Ishikawa (cell line): ENCODE measurements at regions not wholly inside any gene's neighbourhood (a gene's known extent, or its start where the extent isn't known, plus 50 kb on each side); places are given as distances from the start of the nearest gene placed in this dataset.

Experiments used
- CEBPB ChIP-seq: IDR thresholded peaks from 2 replicates; pipeline ENCODE4 v1.6.1; 2012
- EP300 ChIP-seq: IDR thresholded peaks from 2 replicates; pipeline ENCODE4 v1.6.1; 2012; ENCODE audit warnings: borderline replicate concordance
- FOXM1 ChIP-seq: IDR thresholded peaks from 2 replicates; pipeline ENCODE4 v1.6.1; 2012; ENCODE audit warnings: low read depth, borderline replicate concordance
- NFIC ChIP-seq: IDR thresholded peaks from 2 replicates; pipeline ENCODE4 v1.6.1; 2012
- RAD21 ChIP-seq: IDR thresholded peaks from 2 replicates; pipeline ENCODE4 v1.6.1; 2012; ENCODE audit warnings: low read depth
- TAF1 ChIP-seq: IDR thresholded peaks from 2 replicates; pipeline ENCODE4 v1.6.1; 2012; ENCODE audit warnings: low read depth, mild to moderate bottlenecking
- YY1 ChIP-seq: IDR thresholded peaks from 2 replicates; pipeline ENCODE4 v1.6.1; 2012; ENCODE audit warnings: low read depth
- TF ChIP-seq, protein P1 (sequence below): IDR thresholded peaks from 2 replicates; pipeline ENCODE4 v1.6.1; 2012
- TF ChIP-seq, protein P2 (sequence below): IDR thresholded peaks from 2 replicates; pipeline ENCODE4 v1.6.1; 2012; ENCODE audit warnings: low read depth, mild to moderate bottlenecking

DNA sequence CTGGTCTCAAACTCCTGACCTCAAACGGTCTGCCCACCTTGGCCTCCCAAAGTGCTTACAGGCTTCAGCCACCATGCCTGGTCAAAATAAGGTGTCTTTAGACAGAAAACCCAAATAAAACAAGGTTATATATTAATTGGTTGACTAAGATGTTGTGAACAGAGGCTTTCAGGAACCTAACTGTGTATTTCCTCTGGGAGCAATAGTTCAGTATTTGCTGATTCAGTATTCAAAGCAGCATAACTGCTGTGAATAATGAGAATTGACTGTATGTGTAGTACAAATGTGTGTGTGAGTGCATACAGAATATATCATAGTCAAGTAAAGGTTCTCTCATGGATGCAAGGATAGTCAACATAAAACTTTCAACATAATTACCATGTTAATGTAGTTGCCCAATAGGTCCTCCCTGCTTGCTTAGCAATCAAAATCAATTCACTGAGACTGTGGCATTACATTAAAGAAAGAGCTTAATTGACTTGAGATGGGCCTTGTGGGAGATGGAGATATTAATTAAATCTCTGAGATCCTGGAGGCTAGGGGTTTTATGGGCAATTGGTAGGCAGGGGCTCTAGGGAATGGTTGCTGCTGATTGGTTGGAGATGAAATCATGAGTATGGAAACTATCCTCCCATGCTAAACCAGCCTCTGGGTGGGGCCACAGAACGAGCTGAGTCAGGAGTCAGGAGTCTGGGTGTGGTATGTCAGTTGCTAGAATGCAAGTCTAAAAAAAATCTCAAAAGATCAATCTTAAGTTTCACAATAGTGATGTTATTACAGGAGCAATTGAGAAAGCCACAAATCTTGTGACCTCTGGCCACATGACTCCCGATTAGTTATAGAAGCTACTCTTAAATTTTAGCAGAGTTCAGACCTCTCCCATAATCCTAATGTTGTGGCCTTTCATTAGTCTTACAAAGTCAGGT, 162.7 kb downstream of the AKR1D1 start:
- TF ChIP-seq TAF1, result no peak
- TF ChIP-seq NFIC, result no peak
- TF ChIP-seq RAD21, result no peak
- TF ChIP-seq CEBPB, result no peak
- TF ChIP-seq, protein P1, sequence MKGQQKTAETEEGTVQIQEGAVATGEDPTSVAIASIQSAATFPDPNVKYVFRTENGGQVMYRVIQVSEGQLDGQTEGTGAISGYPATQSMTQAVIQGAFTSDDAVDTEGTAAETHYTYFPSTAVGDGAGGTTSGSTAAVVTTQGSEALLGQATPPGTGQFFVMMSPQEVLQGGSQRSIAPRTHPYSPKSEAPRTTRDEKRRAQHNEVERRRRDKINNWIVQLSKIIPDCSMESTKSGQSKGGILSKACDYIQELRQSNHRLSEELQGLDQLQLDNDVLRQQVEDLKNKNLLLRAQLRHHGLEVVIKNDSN, result no peak
- TF ChIP-seq FOXM1, result no peak
- TF ChIP-seq EP300, result no peak
- TF ChIP-seq, protein P2, sequence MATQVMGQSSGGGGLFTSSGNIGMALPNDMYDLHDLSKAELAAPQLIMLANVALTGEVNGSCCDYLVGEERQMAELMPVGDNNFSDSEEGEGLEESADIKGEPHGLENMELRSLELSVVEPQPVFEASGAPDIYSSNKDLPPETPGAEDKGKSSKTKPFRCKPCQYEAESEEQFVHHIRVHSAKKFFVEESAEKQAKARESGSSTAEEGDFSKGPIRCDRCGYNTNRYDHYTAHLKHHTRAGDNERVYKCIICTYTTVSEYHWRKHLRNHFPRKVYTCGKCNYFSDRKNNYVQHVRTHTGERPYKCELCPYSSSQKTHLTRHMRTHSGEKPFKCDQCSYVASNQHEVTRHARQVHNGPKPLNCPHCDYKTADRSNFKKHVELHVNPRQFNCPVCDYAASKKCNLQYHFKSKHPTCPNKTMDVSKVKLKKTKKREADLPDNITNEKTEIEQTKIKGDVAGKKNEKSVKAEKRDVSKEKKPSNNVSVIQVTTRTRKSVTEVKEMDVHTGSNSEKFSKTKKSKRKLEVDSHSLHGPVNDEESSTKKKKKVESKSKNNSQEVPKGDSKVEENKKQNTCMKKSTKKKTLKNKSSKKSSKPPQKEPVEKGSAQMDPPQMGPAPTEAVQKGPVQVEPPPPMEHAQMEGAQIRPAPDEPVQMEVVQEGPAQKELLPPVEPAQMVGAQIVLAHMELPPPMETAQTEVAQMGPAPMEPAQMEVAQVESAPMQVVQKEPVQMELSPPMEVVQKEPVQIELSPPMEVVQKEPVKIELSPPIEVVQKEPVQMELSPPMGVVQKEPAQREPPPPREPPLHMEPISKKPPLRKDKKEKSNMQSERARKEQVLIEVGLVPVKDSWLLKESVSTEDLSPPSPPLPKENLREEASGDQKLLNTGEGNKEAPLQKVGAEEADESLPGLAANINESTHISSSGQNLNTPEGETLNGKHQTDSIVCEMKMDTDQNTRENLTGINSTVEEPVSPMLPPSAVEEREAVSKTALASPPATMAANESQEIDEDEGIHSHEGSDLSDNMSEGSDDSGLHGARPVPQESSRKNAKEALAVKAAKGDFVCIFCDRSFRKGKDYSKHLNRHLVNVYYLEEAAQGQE, result no peak
- no peak for TF ChIP-seq YY1
